H1 (cell line): ENCODE measurements at regions not wholly inside any gene's neighbourhood (a gene's known extent, or its start where the extent isn't known, plus 50 kb on each side); places are given as distances from the start of the nearest gene placed in this dataset.

ENCODE experiments used
- ASH2L ChIP-seq: fragments of 200-600, 300-600 bp; sonication (generic); IDR thresholded peaks from one replicate; pipeline ENCODE4 v1.7.1; 2017; ENCODE audit warnings: low read length
- KDM1A ChIP-seq: fragments of 200-600, 300-600 bp; sonication (generic); IDR thresholded peaks from 2 replicates; pipeline ENCODE4 v1.7.1; 2016; ENCODE audit warnings: mild to moderate bottlenecking, low read length, borderline replicate concordance
- RAD21 ChIP-seq, 2 experiments: IDR thresholded peaks in 1 of 2; conservative IDR thresholded peaks in 1 of 2; 2 replicates each; pipeline ENCODE4 v1.6.1; 2011; ENCODE audit warnings: low read depth in 2 of 2, low read length in 2 of 2, improper control_type of control experiment in 1 of 2, inconsistent platforms in 1 of 2, mild to moderate bottlenecking in 1 of 2, moderate library complexity in 1 of 2
- SAP30 ChIP-seq: fragments of 300-600 bp; sonication (generic); IDR thresholded peaks from 2 replicates; pipeline ENCODE4 v1.7.1; 2012; ENCODE audit warnings: low read length, moderate library complexity, mild to moderate bottlenecking, inconsistent platforms; ENCODE audit not compliant: insufficient read depth, insufficient replicate concordance
- ZNF274 ChIP-seq: IDR thresholded peaks from 2 replicates; pipeline ENCODE4 v1.7.0; 2012; ENCODE audit warnings: low read length, borderline replicate concordance; ENCODE audit errors: extremely low read depth
- TF ChIP-seq, protein P1 (sequence below), 3 experiments: IDR thresholded peaks; 1 replicate in 2 of 3; 2 replicates in 1 of 3; pipeline versions ENCODE4 v1.5.1 to v1.6.1; 2011; ENCODE audit warnings: low read length in 3 of 3, mild to moderate bottlenecking in 3 of 3, inconsistent platforms in 2 of 3, low read depth in 1 of 3, moderate library complexity in 1 of 3; ENCODE audit not compliant: insufficient read depth in 1 of 3; ENCODE audit errors: control extremely low read depth in 1 of 3
- TF ChIP-seq, protein P2 (sequence below): IDR thresholded peaks from 2 replicates; pipeline ENCODE4 v1.6.1; 2011; ENCODE audit warnings: low read length, improper control_type of control experiment

DNA sequence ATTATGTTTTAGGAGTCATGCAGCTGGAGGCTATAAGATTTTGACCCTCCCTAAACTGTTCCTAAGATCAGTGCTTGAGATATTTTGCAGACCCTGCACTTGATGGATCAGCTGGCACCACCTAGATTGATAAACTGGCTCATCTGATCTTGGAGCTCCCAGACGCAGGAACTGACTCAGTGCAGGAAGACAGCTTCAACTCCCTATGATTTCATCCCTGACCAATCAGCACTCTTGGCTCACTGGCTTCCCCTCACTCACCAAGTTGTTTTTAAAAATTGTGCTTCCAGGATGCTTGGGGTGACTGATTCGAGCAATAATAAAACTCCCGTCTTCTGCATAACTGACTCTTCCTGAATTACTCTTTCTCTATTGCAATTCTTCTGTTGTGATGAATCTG, 637.5 kb upstream of the FAT3 start (continued):
- TF ChIP-seq RAD21 (IDR thresholded peaks at IDR 0.05 in 1 of 2, conservative IDR thresholded peaks at IDR 0.05 in 1 of 2; ENCODE audit: low read depth in 2 of 2, low read length in 2 of 2) (no peak), KDM1A (no peak), ASH2L (no peak), SAP30 (no peak), ZNF274 (no peak)
- TF ChIP-seq, protein P1, sequence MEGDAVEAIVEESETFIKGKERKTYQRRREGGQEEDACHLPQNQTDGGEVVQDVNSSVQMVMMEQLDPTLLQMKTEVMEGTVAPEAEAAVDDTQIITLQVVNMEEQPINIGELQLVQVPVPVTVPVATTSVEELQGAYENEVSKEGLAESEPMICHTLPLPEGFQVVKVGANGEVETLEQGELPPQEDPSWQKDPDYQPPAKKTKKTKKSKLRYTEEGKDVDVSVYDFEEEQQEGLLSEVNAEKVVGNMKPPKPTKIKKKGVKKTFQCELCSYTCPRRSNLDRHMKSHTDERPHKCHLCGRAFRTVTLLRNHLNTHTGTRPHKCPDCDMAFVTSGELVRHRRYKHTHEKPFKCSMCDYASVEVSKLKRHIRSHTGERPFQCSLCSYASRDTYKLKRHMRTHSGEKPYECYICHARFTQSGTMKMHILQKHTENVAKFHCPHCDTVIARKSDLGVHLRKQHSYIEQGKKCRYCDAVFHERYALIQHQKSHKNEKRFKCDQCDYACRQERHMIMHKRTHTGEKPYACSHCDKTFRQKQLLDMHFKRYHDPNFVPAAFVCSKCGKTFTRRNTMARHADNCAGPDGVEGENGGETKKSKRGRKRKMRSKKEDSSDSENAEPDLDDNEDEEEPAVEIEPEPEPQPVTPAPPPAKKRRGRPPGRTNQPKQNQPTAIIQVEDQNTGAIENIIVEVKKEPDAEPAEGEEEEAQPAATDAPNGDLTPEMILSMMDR (IDR thresholded peaks at IDR 0.05; ENCODE audit: control extremely low read depth in 1 of 3, insufficient read depth in 1 of 3, low read depth in 1 of 3, low read length in 3 of 3): no peak
- TF ChIP-seq, protein P2, sequence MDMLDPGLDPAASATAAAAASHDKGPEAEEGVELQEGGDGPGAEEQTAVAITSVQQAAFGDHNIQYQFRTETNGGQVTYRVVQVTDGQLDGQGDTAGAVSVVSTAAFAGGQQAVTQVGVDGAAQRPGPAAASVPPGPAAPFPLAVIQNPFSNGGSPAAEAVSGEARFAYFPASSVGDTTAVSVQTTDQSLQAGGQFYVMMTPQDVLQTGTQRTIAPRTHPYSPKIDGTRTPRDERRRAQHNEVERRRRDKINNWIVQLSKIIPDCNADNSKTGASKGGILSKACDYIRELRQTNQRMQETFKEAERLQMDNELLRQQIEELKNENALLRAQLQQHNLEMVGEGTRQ: no peak
